ENCODE measurements at regions not wholly inside any gene's neighbourhood (a gene's known extent, or its start where the extent isn't known, plus 50 kb on each side); places are given as distances from the start of the nearest gene placed in this dataset.
"Not testable (repeated sequence)": the region's sequence is repeated elsewhere in the genome, so short reads cannot be mapped to it uniquely, and the experiment has no call there.

GRCh38 chr11:22454461-22455090 lies 116.4 kb downstream of the SLC17A6 start:
- no peak for DNase-seq (ENCODE audit: insufficient read length, low spot score)
- no peak for FAIRE-seq

- FAIRE-seq: no peak
- DNase-seq (ENCODE audit: insufficient read length, low spot score): no peak
These were observed 111.3 kb downstream of the SLC17A6 start for GRCh38 chr11:22449441-22449840.

DNA sequence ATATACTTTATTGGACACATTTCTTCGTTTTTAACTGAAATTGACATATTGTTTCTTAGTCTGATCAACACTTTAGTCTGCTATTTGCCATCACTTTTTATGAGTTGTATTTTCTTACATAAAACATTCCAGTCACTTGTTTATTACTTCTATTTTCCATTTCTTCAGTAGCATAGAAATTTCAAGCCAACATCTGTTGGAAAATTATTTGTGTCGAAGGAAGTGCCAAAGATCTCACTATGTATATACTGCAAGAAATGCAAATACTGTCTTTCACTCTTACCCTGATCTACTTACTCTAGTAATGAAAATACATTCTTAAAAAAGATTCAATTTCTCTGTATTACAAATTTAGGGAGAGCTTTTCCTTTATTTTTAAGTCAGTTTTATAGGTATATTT lies 105.9 kb downstream of the SLC17A6 start:
- no peak for DNase-seq (ENCODE audit: insufficient read length, low spot score)
- no peak for FAIRE-seq

DNA sequence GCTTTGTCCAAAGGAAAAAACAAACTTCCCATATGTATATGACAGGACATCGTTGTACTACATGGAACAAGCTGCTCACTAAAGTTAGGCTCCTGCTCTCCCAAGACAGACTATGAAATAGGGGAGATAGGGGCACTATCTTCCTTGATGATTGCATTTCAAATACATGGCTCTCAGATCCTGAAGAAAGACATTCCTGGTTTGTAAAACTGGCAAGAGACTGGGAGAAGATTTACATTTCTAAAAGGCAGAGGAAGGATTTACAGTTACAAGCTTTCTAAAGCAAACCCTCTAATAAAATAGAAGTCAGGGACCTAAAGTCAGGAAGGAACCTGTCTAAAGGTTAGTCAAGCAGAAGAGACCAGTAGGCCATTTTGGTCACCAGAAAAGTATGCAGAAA lies 103.7 kb downstream of the SLC17A6 start:
- FAIRE-seq: no peak
- DNase-seq (ENCODE audit: insufficient read length, low spot score): no peak

- not testable (repeated sequence) for DNase-seq (ENCODE audit: insufficient read length, low spot score); FAIRE-seq
These were observed 97.4 kb downstream of the SLC17A6 start for GRCh38 chr11:22435582-22435981.

GRCh38 chr11:22433517-22433916 lies 95.3 kb downstream of the SLC17A6 start:
- FAIRE-seq (no peak), DNase-seq (ENCODE audit: insufficient read length, low spot score) (no peak)

DNA sequence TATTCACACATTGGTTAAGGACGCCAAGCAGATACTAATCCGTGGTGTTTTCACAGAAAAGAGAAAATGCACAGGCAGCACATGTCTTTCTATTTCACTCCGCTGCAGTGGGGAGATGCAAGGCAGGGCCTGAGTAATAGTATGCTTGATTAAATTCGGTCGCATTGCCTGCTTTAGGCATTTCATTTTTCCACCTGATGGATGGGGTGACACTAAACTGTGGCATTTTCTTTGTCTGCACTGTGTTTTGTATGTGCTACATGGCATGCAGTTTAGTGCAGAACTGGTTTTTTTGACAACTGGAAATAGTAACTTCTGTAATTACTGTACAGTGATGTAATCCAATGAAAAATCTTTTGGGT lies 94.9 kb downstream of the SLC17A6 start:
- FAIRE-seq: no peak
- DNase-seq (ENCODE audit: insufficient read length, low spot score): no peak

DNA sequence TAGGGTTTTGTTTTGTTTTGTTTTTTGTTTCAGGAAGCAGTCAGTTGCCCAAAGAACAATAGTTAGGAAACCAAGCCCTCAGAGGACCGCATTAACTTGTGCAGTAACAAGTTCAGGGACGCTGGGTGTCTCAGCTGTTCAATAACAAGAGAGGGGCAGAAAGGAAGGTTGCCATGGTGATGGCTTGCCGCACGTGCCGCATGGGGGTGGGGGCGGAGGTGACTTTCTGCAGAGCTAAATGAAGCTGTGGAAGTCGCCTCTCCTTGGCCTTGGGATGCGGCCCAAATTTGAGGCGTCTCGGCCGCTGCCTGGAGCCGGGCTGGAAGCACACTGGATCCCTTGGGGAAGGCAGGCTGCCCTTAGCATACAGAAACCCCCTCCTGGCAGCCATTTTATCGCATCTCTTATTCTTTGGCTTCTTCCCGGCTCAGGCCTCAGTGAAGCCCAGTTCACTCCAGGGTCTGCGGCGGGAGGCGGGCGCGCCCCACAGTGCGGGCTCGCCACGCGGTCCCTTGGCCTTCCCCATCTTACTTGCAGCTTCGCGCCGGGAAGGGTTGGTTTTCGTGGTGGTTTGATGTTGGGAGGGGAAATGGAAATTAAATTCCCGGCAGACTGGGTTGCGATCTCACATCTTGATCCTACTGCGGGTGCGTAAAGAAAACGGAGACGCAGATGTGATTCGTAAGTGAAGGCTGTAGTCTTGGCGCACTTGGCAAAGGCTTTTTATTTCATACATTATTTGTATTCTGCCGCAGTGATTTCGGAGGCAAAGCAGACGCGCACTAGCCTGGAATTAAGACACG lies 94.3 kb downstream of the SLC17A6 start:
- DNase-seq (ENCODE audit: insufficient read length, low spot score): no peak

DNA sequence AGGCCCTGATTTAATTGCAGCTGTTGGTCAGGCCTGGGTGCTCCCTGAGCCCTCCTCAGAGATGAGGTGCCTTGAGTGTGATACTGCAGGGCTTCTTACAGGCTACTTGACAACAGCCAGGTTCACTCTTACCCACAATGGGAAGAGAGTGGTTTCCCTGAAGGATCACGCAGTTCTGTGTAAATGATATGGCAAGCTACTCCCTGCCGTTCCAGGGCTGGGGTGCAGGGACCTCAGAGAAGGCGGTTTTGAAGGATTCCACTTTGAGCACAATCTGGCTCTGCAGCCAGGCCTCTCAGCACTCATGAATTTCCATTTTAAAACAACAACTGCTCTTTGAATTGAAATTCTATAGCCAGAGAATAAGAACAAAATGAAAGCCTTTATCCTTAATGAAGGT lies 92.9 kb downstream of the SLC17A6 start:
- no peak for FAIRE-seq
- DNase-seq (ENCODE audit: insufficient read length, low spot score): no peak

More for the DNA sequence above, 94.3 kb downstream of the SLC17A6 start:
- no peak for FAIRE-seq

DNA sequence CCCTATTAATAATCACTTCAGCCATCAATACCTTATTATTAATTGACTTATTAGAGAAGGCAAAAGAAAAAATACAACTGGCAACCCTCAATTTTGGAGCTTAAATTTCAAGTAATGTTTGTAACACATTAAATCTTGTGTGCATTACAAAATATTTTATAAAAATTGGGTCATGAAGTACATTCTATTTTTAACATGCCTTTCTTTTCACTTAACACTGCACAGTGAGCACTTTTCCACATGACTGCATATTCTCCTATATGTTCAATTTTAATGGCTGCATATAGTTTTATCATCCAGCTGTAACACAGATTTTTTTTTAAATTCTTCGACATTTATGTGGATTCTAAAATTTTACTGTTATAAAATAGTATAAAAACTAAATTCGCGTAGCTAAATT lies 92.5 kb downstream of the SLC17A6 start:
- no peak for DNase-seq (ENCODE audit: insufficient read length, low spot score)
- no peak for FAIRE-seq

GRCh38 chr11:22430141-22430541 lies 92.0 kb downstream of the SLC17A6 start:
- no peak for FAIRE-seq

More at GRCh38 chr11:22430141-22430541, 92.0 kb downstream of the SLC17A6 start:
- no peak for DNase-seq (ENCODE audit: insufficient read length, low spot score)

Data from GM19239 (cell line).